Progenitor cell of endocrine pancreas (in vitro differentiated cells): ENCODE measurements at regions not wholly inside any gene's neighbourhood (a gene's known extent, or its start where the extent isn't known, plus 50 kb on each side); places are given as distances from the start of the nearest gene placed in this dataset.

Source experiments
- DNase-seq: peaks from one replicate; pipeline ENCODE4 v3.0.0; 2021; ENCODE audit warnings: low spot score; ENCODE audit not compliant: unreplicated experiment
- H3K27ac Mint-ChIP-seq: 2 replicates; pipeline ENCODE4 v1.8.0; 2021; ENCODE audit warnings: mild to moderate bottlenecking, moderate library complexity, mixed read lengths
- H3K27me3 Mint-ChIP-seq: 2 replicates; pipeline ENCODE4 v1.8.0; 2021; ENCODE audit warnings: mixed read lengths
- H3K36me3 Mint-ChIP-seq: 2 replicates; pipeline ENCODE4 v1.8.0; 2022; ENCODE audit warnings: mixed read lengths; ENCODE audit not compliant: insufficient read depth
- H3K4me1 Mint-ChIP-seq: 2 replicates; pipeline ENCODE4 v1.8.0; 2021; ENCODE audit warnings: low read depth, mixed read lengths
- H3K4me3 Mint-ChIP-seq: 2 replicates; pipeline ENCODE4 v1.8.0; 2021; ENCODE audit warnings: low read depth, mild to moderate bottlenecking, moderate library complexity, mixed read lengths
- H3K9me3 Mint-ChIP-seq: 2 replicates; pipeline ENCODE4 v1.8.0; 2021; ENCODE audit warnings: low read depth, mixed read lengths
- CTCF ChIP-seq: fragments of 200-600 bp; sonication (generic); IDR thresholded peaks from one replicate; pipeline ENCODE4 v1.5.0; 2021; ENCODE audit warnings: antibody characterized with exemption, mild to moderate bottlenecking; ENCODE audit not compliant: unreplicated experiment

GRCh38 chr10:57917019-57917418 is 350.7 kb downstream of the IPMK start:
- TF ChIP-seq CTCF = no peak
- no peaks in the 10 kb centered on the region for H3K36me3 Mint-ChIP-seq
- no peak overlapping the region for H3K27ac Mint-ChIP-seq
- H3K27me3 Mint-ChIP-seq = no peaks in the 10 kb centered on the region
- H3K4me3 Mint-ChIP-seq = no peak overlapping the region
- no peak for DNase-seq
- H3K4me1 Mint-ChIP-seq = peaks cover 8% of the 10 kb centered on the region
- H3K9me3 Mint-ChIP-seq = no peaks in the 10 kb centered on the region

- Mint-ChIP-seq H3K27me3 (no peaks in the 10 kb centered on the region), H3K4me1 (no peaks in the 10 kb centered on the region), H3K4me3 (no peak overlapping the region), H3K27ac (no peak overlapping the region), H3K9me3 (peaks cover 6% of the 10 kb centered on the region), H3K36me3 (no peaks in the 10 kb centered on the region)
- no peak for TF ChIP-seq CTCF
- DNase-seq = no peak
These were observed 361.8 kb downstream of the IPMK start for GRCh38 chr10:57905861-57906260.

- Mint-ChIP-seq H3K27ac (no peak overlapping the region), H3K4me3 (no peak overlapping the region), H3K4me1 (no peaks in the 10 kb centered on the region), H3K36me3 (no peaks in the 10 kb centered on the region), H3K27me3 (no peaks in the 10 kb centered on the region), H3K9me3 (peaks cover 6% of the 10 kb centered on the region)
- DNase-seq = no peak
- no peak for TF ChIP-seq CTCF
These were observed 362.7 kb downstream of the IPMK start for GRCh38 chr10:57905010-57905409.

- peaks cover 5% of the 10 kb centered on the region for H3K4me1 Mint-ChIP-seq
- TF ChIP-seq CTCF = no peak
- peaks cover 15% of the 10 kb centered on the region for H3K9me3 Mint-ChIP-seq
- no peak for DNase-seq
- H3K27me3 Mint-ChIP-seq = no peaks in the 10 kb centered on the region
- H3K36me3 Mint-ChIP-seq = no peaks in the 10 kb centered on the region
- H3K4me3 Mint-ChIP-seq = no peak overlapping the region
- H3K27ac Mint-ChIP-seq = no peak overlapping the region
These were observed 369.5 kb downstream of the IPMK start for GRCh38 chr10:57898231-57898630.

GRCh38 chr10:57897611-57898010 is 370.1 kb downstream of the IPMK start:
- Mint-ChIP-seq H3K4me3 (no peak overlapping the region), H3K27ac (no peak overlapping the region), H3K36me3 (no peaks in the 10 kb centered on the region)

More at GRCh38 chr10:57897611-57898010, 370.1 kb downstream of the IPMK start:
- H3K9me3 Mint-ChIP-seq = peaks cover 15% of the 10 kb centered on the region
- peaks cover 5% of the 10 kb centered on the region for H3K4me1 Mint-ChIP-seq
- no peak for DNase-seq
- no peaks in the 10 kb centered on the region for H3K27me3 Mint-ChIP-seq
- TF ChIP-seq CTCF = no peak
